ENCODE measurements at regions not wholly inside any gene's neighbourhood (a gene's known extent, or its start where the extent isn't known, plus 50 kb on each side); places are given as distances from the start of the nearest gene placed in this dataset.
"Not testable (repeated sequence)": the region's sequence is repeated elsewhere in the genome, so short reads cannot be mapped to it uniquely, and the experiment has no call there.

DNA sequence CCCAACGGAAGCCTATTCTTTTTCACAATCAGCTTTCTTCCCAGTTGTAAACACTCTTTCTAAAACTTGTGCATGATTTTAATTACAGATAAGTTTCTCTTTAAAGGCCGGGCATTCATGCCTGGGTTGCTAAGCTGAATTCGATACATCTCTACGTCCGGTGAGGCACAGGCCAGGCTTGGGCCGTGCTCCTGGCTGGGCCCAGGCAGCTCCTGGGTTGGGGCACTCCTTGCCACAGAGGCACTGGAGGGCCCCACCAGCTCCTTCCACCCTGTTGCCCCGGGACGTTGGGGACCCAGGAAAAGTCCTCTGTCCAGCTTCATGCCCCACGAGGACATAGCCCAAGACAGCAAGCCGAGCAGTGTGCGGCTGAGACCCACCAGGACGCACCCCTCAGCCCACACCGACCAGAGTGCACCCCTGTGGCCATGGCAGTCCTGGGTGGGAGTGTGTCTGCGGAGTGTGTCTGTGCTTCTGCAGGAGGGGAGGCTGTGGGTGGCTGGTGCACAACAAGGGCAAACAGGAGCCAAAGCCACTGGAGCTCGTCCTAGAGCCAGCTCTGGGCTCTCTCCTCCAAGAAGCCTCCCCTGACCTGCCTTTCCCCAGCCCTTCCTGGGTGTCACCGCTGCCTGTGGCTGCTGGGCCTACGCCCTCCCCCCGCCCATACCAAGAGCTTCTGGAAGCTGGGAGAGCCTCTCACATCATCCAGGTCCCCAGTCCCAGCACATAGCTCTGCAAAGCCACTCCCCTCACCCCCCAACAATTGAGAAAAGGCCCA is 128.0 kb upstream of the NKX1-1 start:
- no peak for DNase-seq (ENCODE audit: low read depth, low spot score)
- H3K4me3 ChIP-seq (ENCODE audit: low read length) = no peak overlapping the region

DNA sequence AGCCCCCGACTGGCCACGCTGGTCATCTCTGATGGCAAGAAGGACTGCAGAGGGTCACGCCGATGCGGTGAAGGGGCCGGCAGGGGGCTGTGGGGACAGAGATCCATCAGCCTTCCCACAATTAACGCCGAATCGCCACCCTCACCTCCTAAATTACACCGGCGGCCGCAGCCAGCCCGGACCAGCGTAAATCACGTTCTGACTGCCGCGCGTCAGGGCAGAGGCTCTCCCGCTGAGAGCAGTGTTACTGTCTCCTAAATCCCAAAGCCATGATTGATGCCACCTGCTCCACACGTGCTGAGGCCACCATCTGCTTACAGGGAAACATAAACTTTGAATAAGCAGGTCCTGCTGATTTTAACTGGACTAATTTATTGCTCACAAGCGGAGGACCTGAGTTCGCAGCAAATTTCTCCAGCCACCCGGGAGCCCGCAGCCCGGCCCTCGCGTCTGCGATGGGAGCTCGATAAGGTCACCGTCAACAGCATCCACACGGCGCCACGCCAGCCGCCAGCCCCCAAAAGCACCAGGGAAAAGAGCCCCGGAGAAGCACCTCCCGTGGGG is 127.3 kb upstream of the NKX1-1 start:
- no peak for DNase-seq (ENCODE audit: low read depth, low spot score)
- no peak overlapping the region for H3K4me3 ChIP-seq (ENCODE audit: low read length)

DNA sequence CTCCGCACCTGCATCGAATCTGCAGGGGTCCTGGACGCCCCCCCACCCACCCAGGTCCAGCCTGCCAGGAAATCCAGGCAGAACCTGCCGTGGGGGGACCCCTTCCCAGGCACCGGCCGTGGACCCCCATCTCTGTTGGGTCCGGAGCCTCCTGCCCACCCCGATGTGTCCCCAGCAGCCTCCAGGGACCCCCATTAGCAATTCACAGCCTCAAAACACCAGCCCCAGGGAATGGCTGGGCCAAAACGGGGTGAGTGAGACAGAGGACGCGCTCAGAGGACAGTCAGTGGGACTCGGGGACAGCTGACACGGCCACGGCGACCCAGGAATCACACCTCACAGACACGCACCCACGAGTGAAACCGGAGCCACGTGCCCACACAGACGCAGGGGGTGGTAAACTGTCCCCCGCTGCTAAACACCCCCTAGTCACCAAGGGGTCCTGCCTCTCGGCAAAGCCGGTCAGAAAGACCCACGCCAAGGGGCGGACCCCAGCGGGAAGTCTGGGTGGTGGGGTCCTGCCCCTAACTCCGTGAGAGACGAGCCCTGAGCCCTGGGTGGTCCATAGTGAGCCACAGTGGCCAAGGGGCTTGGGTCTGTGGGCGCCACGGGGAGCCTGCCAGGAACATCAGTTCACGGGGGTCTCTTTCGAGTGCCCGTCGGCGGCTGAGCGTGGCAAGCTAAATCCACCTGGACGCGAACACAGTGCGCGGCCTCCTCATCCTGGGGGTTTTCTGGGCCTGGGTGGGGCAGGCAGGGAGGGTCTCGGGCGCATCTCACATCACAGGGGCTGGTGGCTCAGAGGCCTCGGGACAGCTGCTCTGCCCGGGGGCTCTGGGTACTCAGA is 126.5 kb upstream of the NKX1-1 start:
- DNase-seq (ENCODE audit: low read depth, low spot score) = no peak
- no peak overlapping the region for H3K4me3 ChIP-seq (ENCODE audit: low read length)

DNA sequence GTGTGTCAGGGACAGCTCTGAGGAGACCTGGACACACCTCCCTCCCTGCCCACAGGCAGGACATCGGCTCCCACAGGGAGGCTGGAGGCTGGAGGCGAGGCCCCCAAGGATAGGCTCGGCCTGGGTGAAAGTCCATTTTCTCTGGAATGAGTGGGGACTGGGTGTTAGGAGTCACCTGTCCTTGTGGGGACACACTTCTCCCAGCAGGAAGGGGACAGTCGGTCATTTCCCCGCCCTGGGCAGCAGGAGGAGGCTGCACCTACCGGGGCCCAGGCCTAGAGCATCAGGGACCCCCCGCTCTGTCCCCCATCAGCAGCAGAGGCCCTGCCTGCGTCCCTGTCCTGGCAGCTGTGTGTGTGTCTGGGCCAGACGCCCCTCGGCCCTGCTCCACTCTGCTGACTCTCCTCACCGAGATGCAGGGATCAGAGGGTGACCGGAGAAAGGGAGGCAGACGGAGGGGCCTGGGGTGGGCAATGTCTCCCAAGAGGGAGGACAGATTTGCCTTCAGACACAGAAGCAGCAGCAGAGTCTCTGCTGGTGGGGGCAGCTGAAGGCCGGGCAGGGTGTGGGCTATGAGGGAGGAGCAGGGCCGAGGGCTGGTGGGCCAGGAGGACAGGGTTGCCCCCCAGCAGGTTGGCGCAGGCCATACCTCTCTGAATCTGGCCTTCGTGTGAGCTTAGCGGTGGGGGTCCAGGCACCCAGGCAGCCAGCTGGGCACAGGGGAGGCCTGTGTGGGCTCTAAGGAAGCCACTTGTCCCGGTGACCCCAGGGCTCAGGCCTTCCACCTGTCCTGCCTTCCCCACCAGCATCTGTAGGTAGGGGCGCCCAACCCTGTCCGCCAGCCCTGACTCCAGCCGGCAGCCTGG is 125.7 kb upstream of the NKX1-1 start:
- DNase-seq (ENCODE audit: low read depth, low spot score) = no peak
- H3K4me3 ChIP-seq (ENCODE audit: low read length) = no peak overlapping the region

DNA sequence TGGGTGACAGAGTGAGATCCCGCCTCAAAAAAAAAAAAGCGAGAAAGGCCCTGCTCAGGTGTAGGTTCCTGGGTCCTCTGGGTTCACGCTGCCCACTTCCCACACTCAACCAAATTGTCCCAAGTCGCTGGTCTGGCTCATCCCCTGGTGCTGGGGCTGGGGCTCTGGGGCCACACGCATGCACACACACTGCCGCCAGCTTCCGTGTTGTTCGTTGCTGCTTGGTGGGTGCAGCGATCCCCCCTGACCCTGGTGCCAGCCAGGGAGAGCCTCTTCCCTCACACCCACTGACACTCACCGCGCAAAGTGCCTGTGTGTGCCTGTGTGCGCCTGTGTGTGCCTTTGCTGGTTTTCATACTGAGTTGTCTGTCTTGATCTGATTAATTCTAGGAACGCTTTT is 124.1 kb upstream of the NKX1-1 start:
- H3K4me3 ChIP-seq (ENCODE audit: low read length) = no peak overlapping the region
- DNase-seq (ENCODE audit: low read depth, low spot score) = no peak

DNA sequence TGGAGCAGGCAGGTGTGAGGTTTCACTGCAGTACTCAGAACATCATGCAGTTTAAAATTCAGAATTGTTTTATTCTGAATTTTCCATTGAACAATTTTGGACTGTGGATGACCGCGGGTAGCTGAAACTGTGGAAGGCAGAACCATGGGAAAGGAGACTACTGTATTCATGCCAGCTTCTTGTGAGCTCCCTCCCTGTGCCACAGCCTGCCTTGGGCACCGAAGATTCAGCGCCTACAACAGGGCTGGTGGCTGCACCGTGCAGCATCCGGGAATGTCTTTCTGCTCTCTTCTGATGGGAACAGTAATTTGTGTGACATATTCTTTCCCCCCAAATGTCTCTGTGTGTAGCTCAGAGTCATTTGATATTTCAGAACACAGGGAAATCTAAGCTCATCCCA is 118.5 kb upstream of the NKX1-1 start:
- no peak for DNase-seq (ENCODE audit: low read depth, low spot score)
- no peak overlapping the region for H3K4me3 ChIP-seq (ENCODE audit: low read length)

DNA sequence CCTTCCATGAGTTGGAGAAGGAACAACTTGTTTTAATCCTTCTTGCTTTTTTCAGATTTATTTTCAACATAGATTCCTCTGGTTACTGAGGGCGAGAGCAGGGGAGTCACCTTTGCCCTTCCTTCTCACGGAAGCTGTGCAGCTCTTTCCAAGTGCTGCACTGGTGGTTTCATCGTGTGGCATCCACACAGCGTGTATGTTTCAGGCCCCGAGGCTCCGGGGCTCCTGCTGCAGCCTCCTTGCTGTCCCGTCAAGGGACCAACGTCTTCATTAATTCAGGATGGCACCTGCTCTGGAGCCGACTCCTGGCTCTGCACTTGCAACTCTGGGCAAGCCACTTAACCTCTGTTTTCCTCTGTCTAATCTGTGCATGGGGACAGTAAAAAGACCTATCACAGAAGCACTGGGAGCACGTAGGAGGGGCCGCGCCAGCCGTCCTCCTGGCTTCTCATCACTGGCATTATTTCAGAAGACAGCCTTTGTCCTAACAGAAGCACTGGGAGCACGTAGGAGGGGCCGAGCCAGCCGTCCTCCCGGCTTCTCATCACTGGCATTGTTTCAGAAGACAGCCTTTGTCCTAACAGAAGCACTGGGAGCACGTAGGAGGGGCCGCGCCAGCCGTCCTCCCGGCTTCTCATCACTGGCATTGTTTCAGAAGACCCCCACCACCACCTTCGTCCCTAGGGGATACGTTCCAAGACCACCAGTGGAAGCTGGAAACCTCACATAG is 117.8 kb upstream of the NKX1-1 start:
- DNase-seq (ENCODE audit: low read depth, low spot score) = no peak
- H3K4me3 ChIP-seq (ENCODE audit: low read length) = no peak overlapping the region

DNA sequence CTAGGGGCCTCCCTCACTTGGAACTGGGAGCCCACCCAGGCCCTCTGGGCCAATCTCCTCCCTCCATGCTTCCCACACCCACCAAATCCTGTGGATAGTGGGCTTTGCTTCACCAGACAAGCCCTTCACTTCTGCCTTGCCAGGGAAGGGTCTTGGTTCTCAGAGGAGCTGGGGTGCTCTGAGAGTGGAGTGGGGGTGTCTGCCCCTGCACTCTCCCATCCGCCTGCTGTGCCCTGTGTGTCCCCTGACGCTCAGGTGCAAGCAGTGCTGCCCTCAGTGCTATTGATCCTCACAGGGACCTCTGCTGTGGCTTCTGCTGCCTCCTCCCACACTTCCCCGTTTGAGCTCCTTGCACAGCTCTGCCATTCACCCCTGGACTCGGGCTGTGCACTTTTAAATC is 117.3 kb upstream of the NKX1-1 start:
- DNase-seq (ENCODE audit: low read depth, low spot score) = no peak
- H3K4me3 ChIP-seq (ENCODE audit: low read length) = no peak overlapping the region

DNA sequence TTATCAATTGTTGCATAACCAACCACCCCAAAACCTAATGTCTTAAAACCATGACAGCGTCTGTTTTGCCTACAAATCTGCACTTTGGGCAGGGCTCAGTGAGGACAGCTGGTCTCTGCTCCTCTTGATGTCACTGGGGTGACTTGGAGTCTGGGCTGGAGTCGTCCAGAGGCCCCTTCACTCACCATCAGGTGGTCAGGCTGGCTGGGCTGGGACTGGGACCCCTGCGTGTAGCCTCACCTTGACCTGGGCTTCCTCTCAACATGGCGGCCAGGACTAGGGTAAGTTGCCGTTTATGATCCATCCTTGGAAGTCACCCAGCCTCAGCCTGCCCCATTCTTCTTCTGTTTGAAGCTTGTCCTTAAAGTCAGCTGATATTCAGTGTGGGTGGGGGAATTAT is 116.8 kb upstream of the NKX1-1 start:
- H3K4me3 ChIP-seq (ENCODE audit: low read length) = no peak overlapping the region
- DNase-seq (ENCODE audit: low read depth, low spot score) = no peak

DNA sequence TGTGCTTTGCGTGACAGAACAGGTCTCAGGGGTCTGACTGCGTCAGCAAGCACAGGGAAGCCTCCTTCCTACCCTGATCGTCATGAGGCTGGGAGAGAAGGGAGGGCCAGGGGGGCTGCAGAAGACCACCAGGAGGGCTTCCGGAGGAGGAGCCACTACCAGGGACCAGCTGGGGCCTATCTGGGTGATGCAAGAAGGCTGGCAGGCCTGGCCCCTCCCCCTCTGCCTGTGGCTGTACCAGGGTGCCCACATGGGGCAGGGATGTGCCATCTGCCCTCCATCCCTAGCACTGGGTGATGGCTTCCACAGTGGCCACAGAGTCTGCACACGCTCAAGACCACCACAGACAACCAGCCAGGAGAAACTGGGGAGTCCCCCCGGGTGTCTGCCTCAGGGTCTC is 116.4 kb upstream of the NKX1-1 start:
- no peak for DNase-seq (ENCODE audit: low read depth, low spot score)
- H3K4me3 ChIP-seq (ENCODE audit: low read length) = no peak overlapping the region

DNA sequence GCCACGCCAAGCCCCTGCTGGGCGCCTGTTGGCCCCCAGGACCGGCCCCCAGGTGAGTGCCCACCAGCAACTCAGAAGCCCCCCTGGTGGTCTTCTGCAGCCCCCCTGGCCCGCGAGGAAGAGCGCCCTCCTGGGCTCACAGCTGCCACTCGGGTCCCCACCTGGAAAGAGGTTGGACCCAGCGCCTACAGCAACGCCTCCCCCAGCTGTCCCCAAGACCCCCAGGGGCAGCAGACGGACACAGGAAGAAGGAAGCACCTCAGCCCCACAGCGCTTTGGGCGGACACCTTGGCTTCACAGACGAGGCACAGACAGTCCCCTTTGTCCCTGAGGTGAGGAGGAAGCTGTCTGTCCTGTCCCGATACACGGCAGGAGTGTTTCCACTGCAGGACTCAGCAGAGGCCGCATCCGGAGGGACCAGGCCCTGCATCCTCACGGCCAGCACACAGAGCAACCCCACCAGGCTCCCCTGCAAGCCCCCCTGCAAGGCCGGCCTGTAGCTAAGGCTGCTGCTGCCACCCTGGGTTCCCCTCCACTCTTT is 115.6 kb upstream of the NKX1-1 start:
- no peak overlapping the region for H3K4me3 ChIP-seq (ENCODE audit: low read length)

DNA sequence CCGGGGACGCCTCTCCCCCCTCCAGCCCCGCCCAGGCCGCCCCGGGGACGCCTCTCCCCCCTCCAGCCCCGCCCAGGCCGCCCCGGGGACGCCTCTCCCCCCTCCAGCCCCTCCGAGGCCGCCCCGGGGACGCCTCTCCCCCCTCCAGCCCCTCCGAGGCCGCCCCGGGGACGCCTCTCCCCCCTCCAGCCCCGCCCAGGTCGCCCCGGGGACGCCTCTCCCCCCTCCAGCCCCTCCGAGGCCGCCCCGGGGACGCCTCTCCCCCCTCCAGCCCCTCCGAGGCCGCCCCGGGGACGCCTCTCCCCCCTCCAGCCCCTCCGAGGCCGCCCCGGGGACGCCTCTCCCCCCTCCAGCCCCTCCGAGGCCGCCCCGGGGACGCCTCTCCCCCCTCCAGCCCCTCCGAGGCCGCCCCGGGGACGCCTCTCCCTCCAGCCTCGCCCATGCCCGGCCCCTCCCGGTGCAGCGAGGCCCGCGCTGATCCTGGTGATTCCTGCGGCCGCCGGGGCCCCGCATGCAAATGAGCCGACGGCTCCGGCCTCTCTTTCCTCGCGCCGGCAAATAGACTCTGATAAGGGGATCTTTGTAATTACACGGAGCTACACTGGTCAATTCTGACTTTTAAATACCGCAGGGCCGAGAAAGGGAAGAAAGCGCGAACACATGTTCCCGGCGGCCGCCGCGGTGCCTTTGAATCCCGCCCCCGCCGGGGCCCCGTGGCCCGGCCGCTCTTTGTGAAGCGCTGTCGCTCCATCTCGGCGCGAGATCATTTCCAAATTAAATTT is 114.7 kb upstream of the NKX1-1 start:
- not testable (repeated sequence) for H3K4me3 ChIP-seq (ENCODE audit: low read length); DNase-seq (ENCODE audit: low read depth, low spot score)

More for the DNA sequence above, 115.6 kb upstream of the NKX1-1 start:
- no peak for DNase-seq (ENCODE audit: low read depth, low spot score)

DNA sequence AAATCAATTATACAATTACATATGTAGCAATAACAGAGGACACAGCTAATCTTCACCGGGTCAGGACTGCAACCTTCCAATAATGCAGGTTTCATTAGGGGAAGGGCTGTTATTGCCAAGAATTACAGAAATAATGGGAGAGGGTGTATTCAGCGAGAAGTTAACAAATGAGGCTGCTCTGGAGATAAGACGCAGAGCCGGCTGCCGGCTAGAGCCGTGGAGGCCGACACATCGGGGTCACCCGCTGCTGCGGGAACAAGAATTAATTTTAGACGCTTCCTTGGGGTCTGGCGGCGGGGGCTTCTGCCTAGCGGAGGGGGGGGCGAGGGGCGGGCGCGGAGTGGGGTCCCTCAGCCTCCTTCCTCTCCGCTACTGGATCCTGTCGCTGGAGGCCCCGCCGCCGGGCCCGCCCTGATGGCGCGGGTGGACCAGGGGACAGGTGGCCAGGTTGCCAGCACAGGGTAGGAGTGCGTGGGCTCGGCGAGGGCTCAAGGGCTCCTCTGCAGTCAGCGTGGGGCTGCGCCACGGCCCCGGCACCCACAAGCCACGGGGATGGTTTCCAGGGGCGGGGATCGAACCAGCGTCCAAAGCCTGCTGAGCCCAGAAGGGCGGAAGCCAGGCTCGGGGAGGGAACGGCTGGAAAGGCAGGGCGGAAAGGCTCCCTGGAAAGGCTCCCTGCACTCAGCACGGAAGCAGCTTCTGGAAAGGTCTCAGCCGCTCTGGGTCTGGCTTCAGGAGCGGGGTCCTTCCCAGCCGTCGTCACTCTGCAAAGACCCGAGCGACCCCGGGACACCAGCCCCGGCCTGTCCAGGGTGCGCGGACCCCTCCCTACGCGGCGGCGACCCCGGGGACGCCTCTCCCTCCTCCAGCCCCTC is 113.8 kb upstream of the NKX1-1 start:
- H3K4me3 ChIP-seq (ENCODE audit: low read length) = no peak overlapping the region
- no peak for DNase-seq (ENCODE audit: low read depth, low spot score)

DNA sequence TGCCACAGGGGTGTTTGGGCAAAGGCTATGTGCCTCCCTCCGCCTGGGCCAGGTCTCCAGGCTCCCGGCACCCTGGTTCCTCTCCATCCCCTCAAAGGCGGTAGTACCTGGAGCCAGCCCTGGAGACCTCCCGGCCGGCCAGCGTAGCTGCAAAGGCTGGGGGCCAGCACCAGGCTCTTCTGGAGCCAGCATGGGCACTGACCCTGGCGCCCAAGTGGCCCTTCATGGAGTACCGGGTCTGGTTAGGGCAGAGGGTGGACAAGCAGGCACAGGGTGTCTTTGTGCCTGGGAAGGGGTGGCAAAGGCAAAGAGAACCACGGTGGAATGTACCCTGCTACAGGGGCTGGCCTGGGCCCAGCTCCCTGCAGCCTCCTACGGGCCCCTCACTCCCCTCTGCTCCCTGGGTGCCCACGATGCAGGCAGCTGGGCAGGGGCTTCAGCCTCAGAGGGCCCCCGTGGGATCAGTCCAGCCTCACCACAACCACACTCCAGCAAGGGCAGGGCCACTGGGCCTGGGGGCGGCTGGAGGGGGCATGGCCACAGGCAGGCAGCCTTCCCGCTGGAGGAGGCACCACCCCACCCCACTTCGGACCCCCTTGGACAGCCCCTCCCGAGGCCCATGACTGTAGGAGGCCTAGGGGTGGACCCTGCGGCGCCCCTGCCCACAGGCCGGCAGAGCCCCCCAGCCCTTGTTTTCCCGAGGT is 112.9 kb upstream of the NKX1-1 start:
- DNase-seq (ENCODE audit: low read depth, low spot score) = no peak
- H3K4me3 ChIP-seq (ENCODE audit: low read length) = no peak overlapping the region

DNA sequence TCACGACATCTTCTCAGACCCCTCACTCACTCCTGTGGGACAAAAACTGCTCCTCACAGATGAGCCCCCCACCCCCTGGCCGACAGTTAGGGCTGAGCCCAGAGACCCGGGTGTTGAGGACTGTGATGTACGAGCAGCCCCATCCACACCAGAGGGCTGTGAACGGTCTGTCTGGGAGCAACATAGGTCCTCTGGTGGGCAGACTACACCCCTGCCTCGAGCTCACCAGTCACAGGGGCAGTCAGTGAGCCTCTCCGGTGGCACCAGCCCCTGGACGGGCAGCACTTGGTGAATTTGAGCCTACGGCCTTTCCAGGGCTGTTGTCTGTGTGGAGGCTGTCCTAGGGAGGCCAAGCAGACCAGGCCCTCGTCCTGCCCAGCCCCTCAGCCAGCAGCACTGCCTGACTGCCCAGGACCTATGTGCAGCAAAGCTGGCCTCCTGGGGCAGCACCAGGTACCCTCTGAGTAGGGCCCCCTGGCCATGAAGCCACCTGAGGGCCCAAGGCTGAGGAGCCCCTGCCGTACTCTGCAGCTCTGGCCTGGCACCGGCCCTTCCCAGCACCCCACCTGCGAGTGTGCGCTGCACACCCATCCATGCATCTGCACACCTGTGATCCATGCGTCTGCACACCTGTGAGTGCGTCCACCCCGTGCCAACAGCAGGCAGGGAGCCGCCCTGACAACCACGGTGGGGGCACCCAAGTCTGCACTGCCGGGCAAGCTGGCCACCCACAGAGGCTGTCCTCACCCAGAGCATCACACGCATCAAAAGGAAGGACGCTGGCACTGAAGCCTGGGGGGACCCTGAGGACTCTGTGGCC is 111.6 kb upstream of the NKX1-1 start:
- DNase-seq (ENCODE audit: low read depth, low spot score) = no peak
- H3K4me3 ChIP-seq (ENCODE audit: low read length) = no peak overlapping the region

Measured in Jurkat, Clone E6-1 (cell line).